Jurkat, Clone E6-1 (cell line): ENCODE measurements at regions not wholly inside any gene's neighbourhood (a gene's known extent, or its start where the extent isn't known, plus 50 kb on each side); places are given as distances from the start of the nearest gene placed in this dataset.
"Not testable (repeated sequence)": the region's sequence is repeated elsewhere in the genome, so short reads cannot be mapped to it uniquely, and the experiment has no call there.

Source experiments
- DNase-seq: peaks from one replicate; pipeline ENCODE4 v3.0.0-alpha.2; 2011; ENCODE audit warnings: low read depth, low spot score
- H3K4me3 ChIP-seq: 2 replicates; pipeline ENCODE4 v1.5.1; 2011; ENCODE audit warnings: mild to moderate bottlenecking, low read length, control low read depth, moderate library complexity

GRCh38 chr2:64738026-64738425, 84.3 kb upstream of the SERTAD2 start:
- H3K4me3 ChIP-seq = no peak overlapping the region
- DNase-seq = no peak

- no peak for DNase-seq
- no peak overlapping the region for H3K4me3 ChIP-seq
Measured at GRCh38 chr2:64742678-64743077, 89.0 kb upstream of the SERTAD2 start.

- H3K4me3 ChIP-seq = no peak overlapping the region
- no peak for DNase-seq
Measured at GRCh38 chr2:64743739-64744330, 90.1 kb upstream of the SERTAD2 start.

- no peak overlapping the region for H3K4me3 ChIP-seq
- DNase-seq = no peak
Measured at GRCh38 chr2:64745562-64745961, 91.8 kb upstream of the SERTAD2 start.

GRCh38 chr2:64747690-64748091, 94.0 kb upstream of the SERTAD2 start:
- H3K4me3 ChIP-seq, DNase-seq: not testable (repeated sequence)

- DNase-seq = no peak
- H3K4me3 ChIP-seq = no peak overlapping the region
Measured at GRCh38 chr2:64748147-64748546, 94.4 kb upstream of the SERTAD2 start.

- DNase-seq = no peak
- H3K4me3 ChIP-seq = no peak overlapping the region
Measured at GRCh38 chr2:64748561-64748960, 94.8 kb upstream of the SERTAD2 start.

GRCh38 chr2:64749446-64749845, 95.7 kb upstream of the SERTAD2 start:
- no peak for DNase-seq
- H3K4me3 ChIP-seq = no peak overlapping the region

GRCh38 chr2:64750001-64750816, 96.5 kb upstream of the SERTAD2 start:
- peak overlapping the region; percentile 87 for H3K4me3 ChIP-seq
- DNase-seq = no peak

- peak; percentile 95 for DNase-seq
- H3K4me3 ChIP-seq = peak overlapping the region; percentile 87
Measured at GRCh38 chr2:64750817-64751285, 97.1 kb upstream of the SERTAD2 start.

GRCh38 chr2:64751286-64752260, 97.9 kb upstream of the SERTAD2 start:
- peak overlapping the region; percentile 87 for H3K4me3 ChIP-seq
- DNase-seq = no peak

GRCh38 chr2:64753399-64753798, 99.7 kb upstream of the SERTAD2 start:
- DNase-seq = no peak
- H3K4me3 ChIP-seq = no peak overlapping the region

GRCh38 chr2:64754570-64754969, 100.9 kb upstream of the SERTAD2 start:
- no peak for DNase-seq
- no peak overlapping the region for H3K4me3 ChIP-seq

- no peak overlapping the region for H3K4me3 ChIP-seq
- DNase-seq = no peak
Measured at GRCh38 chr2:64757126-64757525, 103.4 kb upstream of the SERTAD2 start.

GRCh38 chr2:64760128-64760527, 106.4 kb upstream of the SERTAD2 start:
- DNase-seq = no peak
- H3K4me3 ChIP-seq = no peak overlapping the region

- no peak overlapping the region for H3K4me3 ChIP-seq
- DNase-seq = no peak
Measured at GRCh38 chr2:64762301-64762997, 108.7 kb upstream of the SERTAD2 start.

GRCh38 chr2:64763126-64763525, 109.4 kb upstream of the SERTAD2 start:
- no peak for DNase-seq
- no peak overlapping the region for H3K4me3 ChIP-seq

- no peak overlapping the region for H3K4me3 ChIP-seq
- no peak for DNase-seq
Measured at GRCh38 chr2:64765160-64765805, 111.6 kb upstream of the SERTAD2 start.
